NCI-H226 (cell line): ENCODE measurements at regions not wholly inside any gene's neighbourhood (a gene's known extent, or its start where the extent isn't known, plus 50 kb on each side); places are given as distances from the start of the nearest gene placed in this dataset.

Experiments used
- DNase-seq: peaks from one replicate; pipeline ENCODE4 v3.0.0-alpha.2; 2015

- DNase-seq, result no peak
Observed at GRCh38 chr2:150885774-150886386, 375.8 kb downstream of the RBM43 start.

GRCh38 chr2:150885236-150885635 lies 376.4 kb downstream of the RBM43 start:
- DNase-seq, result peak; percentile 75

- peak; percentile 18 for DNase-seq
Observed at GRCh38 chr2:150883613-150883895, 378.1 kb downstream of the RBM43 start.

- DNase-seq, result peak; percentile 41
Observed at GRCh38 chr2:150882751-150883612, 378.7 kb downstream of the RBM43 start.

GRCh38 chr2:150880986-150881385 lies 380.7 kb downstream of the RBM43 start:
- DNase-seq, result no peak

GRCh38 chr2:150878356-150878755 lies 383.3 kb downstream of the RBM43 start:
- peak; percentile 33 for DNase-seq

GRCh38 chr2:150876251-150876950 lies 385.3 kb downstream of the RBM43 start:
- DNase-seq, result no peak

GRCh38 chr2:150873396-150873772 lies 385.9 kb upstream of the RND3 start:
- no peak for DNase-seq

- no peak for DNase-seq
Observed at GRCh38 chr2:150872756-150873395, 385.4 kb upstream of the RND3 start.

GRCh38 chr2:150866431-150866830 lies 379.0 kb upstream of the RND3 start:
- peak; percentile 51 for DNase-seq

- DNase-seq, result no peak
Observed at GRCh38 chr2:150863691-150864090, 376.2 kb upstream of the RND3 start.

- DNase-seq, result no peak
Observed at GRCh38 chr2:150860301-150860700, 372.8 kb upstream of the RND3 start.

GRCh38 chr2:150859877-150860276 lies 372.4 kb upstream of the RND3 start:
- DNase-seq, result no peak

- no peak for DNase-seq
Observed at GRCh38 chr2:150859162-150859561, 371.7 kb upstream of the RND3 start.

GRCh38 chr2:150858382-150858781 lies 370.9 kb upstream of the RND3 start:
- no peak for DNase-seq

- no peak for DNase-seq
Observed at GRCh38 chr2:150856596-150857281, 369.3 kb upstream of the RND3 start.

GRCh38 chr2:150853263-150853662 lies 365.8 kb upstream of the RND3 start:
- DNase-seq, result no peak

GRCh38 chr2:150850641-150851040 lies 363.2 kb upstream of the RND3 start:
- DNase-seq, result no peak

GRCh38 chr2:150847578-150847977 lies 360.1 kb upstream of the RND3 start:
- no peak for DNase-seq

- no peak for DNase-seq
Observed at GRCh38 chr2:150846691-150847090, 359.2 kb upstream of the RND3 start.

GRCh38 chr2:150832686-150833085 lies 345.2 kb upstream of the RND3 start:
- DNase-seq, result peak; percentile 12

- no peak for DNase-seq
Observed at GRCh38 chr2:150824118-150824517, 336.7 kb upstream of the RND3 start.

- DNase-seq, result no peak
Observed at GRCh38 chr2:150817422-150817821, 330.0 kb upstream of the RND3 start.
